ENCODE measurements at regions not wholly inside any gene's neighbourhood (a gene's known extent, or its start where the extent isn't known, plus 50 kb on each side); places are given as distances from the start of the nearest gene placed in this dataset.

DNA sequence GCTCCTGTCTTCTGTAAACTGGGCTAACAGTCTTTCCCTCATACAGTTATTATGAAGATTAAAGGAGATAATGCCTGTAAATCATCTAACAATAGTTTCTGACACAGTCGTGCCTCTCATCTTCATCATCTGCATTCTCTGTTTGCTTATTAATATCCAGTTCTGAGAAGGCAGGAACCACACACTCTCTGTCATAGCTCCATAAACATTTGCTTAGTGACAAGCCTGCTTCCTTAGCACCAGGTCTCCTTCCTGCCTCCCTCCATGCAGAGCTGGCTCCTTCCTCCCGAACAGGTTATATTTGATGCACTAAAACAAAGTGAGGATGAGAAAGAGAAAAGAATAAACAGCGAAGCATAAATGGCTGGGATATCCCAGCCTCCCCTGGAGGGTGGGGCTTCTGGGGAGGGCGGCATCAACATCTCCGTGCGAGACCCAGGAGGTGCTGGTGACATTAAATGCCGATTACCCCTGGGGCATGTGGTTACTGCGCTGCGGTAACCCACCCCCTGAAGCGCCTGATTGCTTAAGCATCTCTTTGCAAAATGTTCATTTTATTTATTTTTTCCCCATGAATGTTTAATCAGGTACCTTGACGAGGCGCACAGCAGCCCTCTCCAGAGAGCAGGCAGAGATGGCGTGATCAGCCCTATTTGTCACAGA is 404.9 kb downstream of the NXPE2 start:
- H3K9me3 ChIP-seq (replicated peaks in 1 of 11): no peaks in the 10 kb centered on the region
- peak overlapping the region; percentile 61 to 97 (median 91) for H3K4me2 ChIP-seq
- H4K20me1 ChIP-seq: no peaks in the 10 kb centered on the region
- peaks cover 20 to 49% (median 42%) of the 10 kb centered on the region in 10 experiments for H3K4me1 ChIP-seq
- peak overlapping the region in 8 of 10 experiments; percentile 20 to 50 (median 37); a peak in 15 of 20 replicates for H3K4me3 ChIP-seq
- no peaks in the 10 kb centered on the region; a peak in 1 of 22 replicates for H3K27me3 ChIP-seq
- H3K36me3 ChIP-seq: no peaks in the 10 kb centered on the region
- peak in 4 of 11 experiments; percentile 25 to 90 (median 65); a peak in 4 of 22 replicates for TF ChIP-seq Cebpa-rat (IDR thresholded peaks at IDR 0.05)
- peak overlapping the region in 9 of 11 experiments; percentile 39 to 87 (median 76); a peak in 16 of 22 replicates for H3K27ac ChIP-seq
- peak overlapping the region in 9 of 11 experiments; percentile 21 to 78 (median 63); a peak in 15 of 22 replicates for H3K9ac ChIP-seq

DNA sequence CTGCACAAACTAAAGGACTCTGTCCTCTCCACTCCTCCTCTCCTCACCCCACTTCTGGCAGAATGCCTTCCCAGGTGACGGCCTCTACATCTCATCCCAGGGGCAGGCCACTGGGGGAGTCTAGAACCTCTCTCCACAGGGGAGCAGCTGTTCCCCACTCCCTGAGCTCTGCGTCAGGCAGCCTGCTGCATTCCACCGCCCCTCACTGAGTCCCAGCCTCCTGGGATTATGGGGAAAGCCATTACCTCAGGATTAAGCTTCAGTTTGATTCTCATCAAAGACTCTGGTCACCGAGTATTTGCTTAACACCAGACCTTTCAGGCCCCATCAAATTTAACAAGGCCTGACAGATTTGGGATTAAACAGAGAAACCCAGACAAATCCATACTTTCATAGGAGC is 405.9 kb downstream of the NXPE2 start:
- Histone ChIP-seq H3K4me3 (peak overlapping the region in 7 of 10 experiments; percentile 29 to 50 (median 39); a peak in 14 of 20 replicates), H3K9me3 (replicated peaks in 1 of 11) (no peaks in the 10 kb centered on the region), H3K27me3 (no peaks in the 10 kb centered on the region; a peak in 1 of 22 replicates), H3K4me1 (peaks cover 20 to 49% (median 42%) of the 10 kb centered on the region in 10 experiments), H3K36me3 (no peaks in the 10 kb centered on the region), H3K4me2 (peak overlapping the region; percentile 61 to 97 (median 91)), H4K20me1 (no peaks in the 10 kb centered on the region), H3K9ac (peak overlapping the region in 9 of 11 experiments; percentile 22 to 78 (median 63); a peak in 16 of 22 replicates), H3K27ac (peak overlapping the region in 9 of 11 experiments; percentile 39 to 87 (median 76); a peak in 18 of 22 replicates)
- no peak for TF ChIP-seq Cebpa-rat (IDR thresholded peaks at IDR 0.05)

DNA sequence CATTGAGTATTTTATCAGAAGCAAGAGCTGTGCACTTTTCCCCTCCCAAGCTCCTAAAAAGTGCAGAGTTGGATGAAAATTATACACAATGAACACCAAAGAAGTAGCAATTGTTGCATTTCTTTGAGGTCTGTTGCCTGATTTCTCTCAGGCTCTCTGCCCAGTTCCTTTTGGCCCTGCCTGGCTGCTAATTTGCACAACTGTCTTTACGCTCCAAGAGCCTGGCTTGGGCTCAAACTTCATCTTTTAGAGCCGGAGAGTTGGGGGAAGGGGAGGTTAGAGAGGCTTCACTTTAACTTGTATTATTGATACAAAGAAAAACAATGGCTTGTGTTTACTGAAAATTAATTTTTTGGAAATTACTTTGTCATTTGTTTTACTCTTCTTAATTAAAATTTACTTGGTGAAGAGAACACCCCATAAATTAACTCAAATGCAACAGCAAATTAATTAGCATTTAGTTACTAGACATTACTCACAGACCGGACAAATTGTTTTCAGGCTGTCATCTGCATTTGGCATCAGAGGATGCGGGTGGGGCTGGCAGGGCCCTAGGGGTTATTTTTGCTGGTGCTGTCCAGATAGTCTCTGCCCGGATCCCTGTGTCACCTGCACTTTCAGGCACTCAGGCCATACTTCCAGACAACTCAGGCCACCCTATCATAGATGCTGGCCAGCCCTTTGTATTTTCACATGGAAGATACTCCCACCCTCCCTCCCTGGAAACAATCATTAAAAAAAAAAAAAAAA is 407.3 kb downstream of the NXPE2 start:
- Histone ChIP-seq H3K9me3 (replicated peaks in 1 of 11) (no peaks in the 10 kb centered on the region), H3K27me3 (no peaks in the 10 kb centered on the region; a peak in 1 of 22 replicates), H4K20me1 (no peaks in the 10 kb centered on the region), H3K27ac (peak overlapping the region in 8 of 11 experiments; percentile 66 to 87 (median 78); a peak in 13 of 22 replicates), H3K4me1 (peaks cover 20 to 51% (median 42%) of the 10 kb centered on the region in 10 experiments), H3K4me2 (peak overlapping the region in 9 of 11 experiments; percentile 85 to 97 (median 93); a peak in 18 of 22 replicates), H3K4me3 (peak overlapping the region in 3 of 10 experiments; percentile 35 to 43 (median 40); a peak in 4 of 20 replicates), H3K9ac (peak overlapping the region in 5 of 11 experiments; percentile 34 to 78 (median 62); a peak in 7 of 22 replicates), H3K36me3 (no peaks in the 10 kb centered on the region)
- TF ChIP-seq Cebpa-rat (IDR thresholded peaks at IDR 0.05): no peak; a peak in 1 of 22 replicates

DNA sequence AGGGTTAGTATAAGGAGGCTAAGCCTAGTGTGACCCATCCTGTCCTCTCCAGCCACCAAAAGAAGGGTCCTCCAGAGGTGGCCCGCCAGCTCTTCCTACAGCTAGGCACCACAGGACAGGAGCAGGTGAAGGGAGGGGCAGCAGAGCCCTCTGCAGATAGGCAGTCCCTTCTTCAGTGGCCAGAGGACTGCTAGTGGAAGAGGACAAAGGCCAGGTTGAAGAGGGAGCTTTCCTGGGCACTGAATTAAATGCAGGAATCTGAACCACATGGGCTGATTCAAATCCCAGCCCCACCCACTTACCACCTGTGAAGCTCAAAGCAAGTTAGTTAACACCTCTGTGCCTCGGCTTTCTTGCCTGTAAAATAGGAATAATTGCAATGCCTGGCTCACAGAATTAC is 409.5 kb downstream of the NXPE2 start:
- no peaks in the 10 kb centered on the region for H3K9me3 ChIP-seq (replicated peaks in 1 of 11)
- H3K36me3 ChIP-seq: no peaks in the 10 kb centered on the region
- no peak overlapping the region for H3K9ac ChIP-seq
- no peak overlapping the region for H3K4me3 ChIP-seq
- H4K20me1 ChIP-seq: no peaks in the 10 kb centered on the region
- no peak overlapping the region for H3K4me2 ChIP-seq
- H3K27ac ChIP-seq: no peak overlapping the region
- H3K4me1 ChIP-seq: peaks cover 17 to 35% (median 32%) of the 10 kb centered on the region in 10 experiments
- H3K27me3 ChIP-seq: no peaks in the 10 kb centered on the region; a peak in 1 of 22 replicates
- TF ChIP-seq Cebpa-rat (IDR thresholded peaks at IDR 0.05): no peak

DNA sequence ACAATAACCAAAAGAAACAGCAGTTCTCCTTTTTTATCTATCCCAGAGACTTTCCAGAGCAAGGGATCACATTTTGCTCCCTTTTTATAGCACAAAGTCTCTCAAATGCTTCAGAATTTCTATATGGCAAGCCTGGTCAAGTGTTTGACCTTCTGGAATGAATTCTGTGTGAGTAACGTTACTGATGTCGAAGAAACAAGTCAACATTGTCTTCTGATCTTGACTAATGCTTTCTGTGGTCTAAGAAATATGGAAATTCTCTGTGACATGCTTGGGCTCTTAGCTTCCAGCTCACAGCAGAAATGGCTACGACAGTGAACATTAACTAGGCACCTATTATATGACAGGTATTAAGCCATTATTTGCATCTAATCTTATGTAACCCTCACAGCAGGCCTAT is 411.7 kb downstream of the CADM1 start:
- H3K9me3 ChIP-seq (replicated peaks in 1 of 11): no peaks in the 10 kb centered on the region
- peaks cover 0 to 3% (median 0%) of the 10 kb centered on the region in 10 experiments; a peak in 1 of 20 replicates for H3K4me1 ChIP-seq
- no peak overlapping the region for H3K9ac ChIP-seq
- TF ChIP-seq Cebpa-rat (IDR thresholded peaks at IDR 0.05): no peak
- H3K4me2 ChIP-seq: no peak overlapping the region
- H3K36me3 ChIP-seq: no peaks in the 10 kb centered on the region
- no peaks in the 10 kb centered on the region for H4K20me1 ChIP-seq
- no peak overlapping the region for H3K4me3 ChIP-seq
- H3K27ac ChIP-seq: no peak overlapping the region
- no peaks in the 10 kb centered on the region for H3K27me3 ChIP-seq

DNA sequence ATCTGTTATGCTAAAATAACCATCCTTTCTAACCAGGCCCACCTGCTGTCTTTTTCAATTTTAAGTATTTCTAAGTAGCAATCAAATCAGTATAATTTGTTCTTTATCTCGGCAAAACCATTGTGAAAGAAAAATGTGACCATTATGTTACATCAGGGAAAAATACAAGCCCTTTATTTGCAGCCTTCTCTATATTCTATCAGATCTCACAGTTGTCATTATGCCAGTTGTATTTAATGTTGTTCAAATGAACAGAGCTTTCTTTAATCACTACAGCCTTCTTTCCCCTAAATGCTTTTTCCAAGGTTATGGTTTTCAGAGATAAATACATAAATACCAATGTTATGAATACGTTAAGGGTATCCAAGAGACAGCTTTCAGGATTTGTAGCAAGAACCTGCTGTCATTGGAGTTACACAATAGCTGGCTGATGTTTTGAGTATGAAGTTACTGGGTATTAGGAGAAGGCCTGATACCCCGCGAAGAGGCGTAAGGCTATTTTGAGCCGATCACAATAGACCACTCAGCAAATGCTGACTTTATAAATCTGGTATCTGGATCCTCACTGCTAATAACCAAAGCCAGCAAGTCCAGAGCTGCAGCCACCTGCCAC is 406.3 kb downstream of the CADM1 start:
- H3K9me3 ChIP-seq (replicated peaks in 1 of 11): no peaks in the 10 kb centered on the region
- no peak overlapping the region for H3K4me2 ChIP-seq
- no peaks in the 10 kb centered on the region for H3K27me3 ChIP-seq
- H3K27ac ChIP-seq: no peak overlapping the region
- no peaks in the 10 kb centered on the region for H3K4me1 ChIP-seq
- H3K36me3 ChIP-seq: no peaks in the 10 kb centered on the region
- TF ChIP-seq Cebpa-rat (IDR thresholded peaks at IDR 0.05): no peak
- H4K20me1 ChIP-seq: no peaks in the 10 kb centered on the region
- H3K9ac ChIP-seq: no peak overlapping the region
- no peak overlapping the region for H3K4me3 ChIP-seq

DNA sequence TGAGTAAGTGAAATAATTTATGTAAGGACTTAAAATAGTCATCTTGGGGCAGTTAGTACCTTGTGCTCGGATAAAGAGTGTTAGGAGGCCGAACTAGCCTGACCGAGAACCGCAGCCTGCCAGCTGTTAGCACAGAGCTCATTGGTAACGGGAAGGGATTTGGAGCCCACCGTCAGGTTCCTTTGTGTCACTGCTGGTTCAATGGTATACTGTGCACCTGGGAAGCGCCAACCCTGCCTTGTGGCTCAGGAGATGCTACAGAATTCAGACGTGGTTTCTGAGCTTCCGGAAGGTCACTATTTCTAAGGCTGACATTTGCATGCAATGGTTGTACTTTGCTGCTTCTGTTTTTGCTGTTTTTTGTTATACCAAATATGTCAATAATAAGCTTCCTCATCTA is 403.5 kb downstream of the CADM1 start:
- no peak for TF ChIP-seq Cebpa-rat (IDR thresholded peaks at IDR 0.05)

DNA sequence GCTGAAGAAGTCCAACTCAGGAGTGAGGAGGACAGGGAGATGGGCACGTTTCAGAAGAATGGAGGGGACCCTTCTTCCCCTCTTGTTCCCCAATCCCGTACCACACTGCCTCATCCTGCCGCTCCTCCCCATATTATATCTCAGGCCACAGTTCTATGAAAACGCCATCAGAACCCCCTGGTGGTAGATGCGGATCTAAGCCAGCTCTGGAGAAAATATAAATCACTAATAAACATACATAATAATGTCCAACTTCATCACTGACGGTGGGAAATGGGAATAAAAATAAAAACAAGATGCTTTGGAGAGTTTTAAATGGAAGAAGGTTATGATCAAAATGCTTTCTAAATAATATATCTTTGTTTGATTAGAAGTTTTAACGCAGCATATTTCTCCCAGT is 400.3 kb downstream of the CADM1 start:
- no peaks in the 10 kb centered on the region for H3K9me3 ChIP-seq (replicated peaks in 1 of 11)
- H3K27ac ChIP-seq: no peak overlapping the region
- no peak overlapping the region for H3K4me3 ChIP-seq
- no peak for TF ChIP-seq Cebpa-rat (IDR thresholded peaks at IDR 0.05)
- no peak overlapping the region for H3K4me2 ChIP-seq
- no peaks in the 10 kb centered on the region for H3K27me3 ChIP-seq
- peaks cover 0 to 10% (median 0%) of the 10 kb centered on the region in 10 experiments; a peak in 6 of 20 replicates for H3K4me1 ChIP-seq
- no peaks in the 10 kb centered on the region for H3K36me3 ChIP-seq
- H4K20me1 ChIP-seq: no peaks in the 10 kb centered on the region
- H3K9ac ChIP-seq: no peak overlapping the region

More for the DNA sequence above, 403.5 kb downstream of the CADM1 start:
- peaks cover 0 to 10% (median 0%) of the 10 kb centered on the region in 10 experiments; a peak in 6 of 20 replicates for H3K4me1 ChIP-seq
- no peaks in the 10 kb centered on the region for H3K36me3 ChIP-seq
- H3K27me3 ChIP-seq: no peaks in the 10 kb centered on the region
- H3K4me2 ChIP-seq: no peak overlapping the region
- H4K20me1 ChIP-seq: no peaks in the 10 kb centered on the region
- H3K9ac ChIP-seq: no peak overlapping the region
- H3K27ac ChIP-seq: no peak overlapping the region
- H3K4me3 ChIP-seq: no peak overlapping the region
- no peaks in the 10 kb centered on the region for H3K9me3 ChIP-seq (replicated peaks in 1 of 11)

Measured in BLaER1 treated with 17β-estradiol and CSF1 and Interleukin-3, amounts not matched to agents 10 nM and 100 nM (cell line).